IMR-90 (cell line): ENCODE measurements at regions not wholly inside any gene's neighbourhood (a gene's known extent, or its start where the extent isn't known, plus 50 kb on each side); places are given as distances from the start of the nearest gene placed in this dataset.
"Not testable (repeated sequence)": the region's sequence is repeated elsewhere in the genome, so short reads cannot be mapped to it uniquely, and the experiment has no call there.

Experiments used
- ATAC-seq: fragments of 200-7000 bp; cut with Tn5 transposase; 2 replicates; pipeline ENCODE4 v1.9.1; 2020; ENCODE audit warnings: low read depth, mild to moderate bottlenecking, moderate library complexity
- BruUV-seq: library from RNA; stranded (reverse); fragments of 400-500 nt; replicated peaks from 2 replicates; lab custom pipeline; 2021; lab: Mats Ljungman, UMichigan
- CTCF ChIA-PET: fragments of 300-600 bp; formaldehyde crosslinking; extraction: SDS; loops from one replicate; lab custom pipeline; 2021; ENCODE audit warnings: antibody characterized with exemption; lab: Yijun Ruan, JAX
- POLR2A ChIA-PET: fragments of 300-600 bp; sonication (Branson Sonifier 250); formaldehyde crosslinking; loops from one replicate; lab custom pipeline; 2022; ENCODE audit warnings: antibody characterized with exemption; ENCODE audit not compliant: unreplicated experiment; lab: Charles Lee
- DNase-seq: peaks from one replicate; pipeline ENCODE4 v3.0.0; 2013
- H2AFZ ChIP-seq: replicated peaks from 2 replicates; pipeline ENCODE3; 2013; ENCODE audit warnings: low read length, mild to moderate bottlenecking; ENCODE audit not compliant: poor library complexity
- H2AK5ac ChIP-seq: 2 replicates; pipeline ENCODE4 v1.6.1; 2013; ENCODE audit warnings: low read depth, low read length, inconsistent platforms
- H2AK9ac ChIP-seq: replicated peaks from 2 replicates; pipeline ENCODE3; 2013; ENCODE audit warnings: mild to moderate bottlenecking, low read depth, low read length, moderate library complexity; ENCODE audit not compliant: poor library complexity
- H2BK120ac ChIP-seq: 2 replicates; pipeline ENCODE4 v1.6.1; 2013; ENCODE audit warnings: low read depth, low read length, inconsistent platforms
- H2BK15ac ChIP-seq: 3 replicates; pipeline ENCODE4 v1.6.1; 2013; ENCODE audit warnings: low read depth, low read length, inconsistent platforms
- H2BK20ac ChIP-seq: 2 replicates; pipeline ENCODE4 v1.6.1; 2013; ENCODE audit warnings: low read depth, mild to moderate bottlenecking, inconsistent platforms, low read length, moderate library complexity
- H2BK5ac ChIP-seq: 2 replicates; pipeline ENCODE4 v1.6.1; 2013; ENCODE audit warnings: mild to moderate bottlenecking, low read depth, low read length, inconsistent platforms; ENCODE audit not compliant: poor library complexity, severe bottlenecking
- H3K14ac ChIP-seq: replicated peaks from 2 replicates; pipeline ENCODE4 v1.6.1; 2013; ENCODE audit warnings: low read depth, low read length, inconsistent platforms
- H3K18ac ChIP-seq: 2 replicates; pipeline ENCODE4 v1.6.1; 2013; ENCODE audit warnings: low read depth, low read length, control low read depth
- H3K23ac ChIP-seq: 2 replicates; pipeline ENCODE4 v1.6.1; 2013; ENCODE audit warnings: low read depth, low read length, inconsistent platforms
- H3K27ac ChIP-seq: 2 replicates; pipeline ENCODE4 v1.5.1; 2013; ENCODE audit warnings: mild to moderate bottlenecking, control low read depth, low read length; ENCODE audit not compliant: insufficient read depth
- H3K27me3 ChIP-seq: 2 replicates; pipeline ENCODE4 v1.6.1; 2013; ENCODE audit warnings: low read length; ENCODE audit not compliant: control insufficient read depth, insufficient read depth
- H3K36me3 ChIP-seq: 2 replicates; pipeline ENCODE4 v1.6.1; 2013; ENCODE audit warnings: low read length, mixed read lengths; ENCODE audit not compliant: control insufficient read depth, insufficient read depth
- H3K4ac ChIP-seq: 2 replicates; pipeline ENCODE4 v1.6.1; 2013; ENCODE audit warnings: low read depth, low read length, inconsistent platforms
- H3K4me1 ChIP-seq: 2 replicates; pipeline ENCODE4 v1.6.1; 2013; ENCODE audit warnings: low read length, mixed read lengths; ENCODE audit not compliant: control insufficient read depth, insufficient read depth
- H3K4me2 ChIP-seq: 2 replicates; pipeline ENCODE4 v1.6.1; 2013; ENCODE audit warnings: low read depth, mild to moderate bottlenecking, control low read depth, low read length, moderate library complexity
- H3K4me3 ChIP-seq: 2 replicates; pipeline ENCODE4 v1.5.1; 2013; ENCODE audit warnings: low read depth, mild to moderate bottlenecking, control low read depth, low read length, moderate library complexity; ENCODE audit not compliant: insufficient read depth
- H3K56ac ChIP-seq: 2 replicates; pipeline ENCODE4 v1.6.1; 2013; ENCODE audit warnings: low read length, inconsistent platforms; ENCODE audit not compliant: insufficient read depth; ENCODE audit errors: extremely low read depth
- H3K79me1 ChIP-seq, 2 experiments: 2 replicates each; pipeline ENCODE4 v1.6.1; 2013; ENCODE audit warnings: low read length in 2 of 2, inconsistent platforms in 1 of 2, low read depth in 1 of 2
- H3K9ac ChIP-seq: 2 replicates; pipeline ENCODE4 v1.6.1; 2013; ENCODE audit warnings: low read depth, low read length, control low read depth
- H3K9me1 ChIP-seq: 2 replicates; pipeline ENCODE4 v1.6.1; 2013; ENCODE audit warnings: low read length, inconsistent platforms; ENCODE audit not compliant: insufficient read depth
- H3K9me3 ChIP-seq: 2 replicates; pipeline ENCODE4 v1.6.1; 2013; ENCODE audit warnings: low read length; ENCODE audit not compliant: control insufficient read depth, insufficient read depth
- H4K20me1 ChIP-seq: 2 replicates; pipeline ENCODE4 v1.6.1; 2013; ENCODE audit warnings: low read length, inconsistent platforms; ENCODE audit not compliant: insufficient read depth
- H4K5ac ChIP-seq: 2 replicates; pipeline ENCODE4 v1.6.1; 2013; ENCODE audit warnings: mild to moderate bottlenecking, low read depth, low read length, control low read depth
- H4K8ac ChIP-seq, 2 experiments: 2 replicates each; pipeline ENCODE4 v1.6.1; 2013; ENCODE audit warnings: low read depth in 2 of 2, low read length in 2 of 2, control low read depth in 1 of 2, inconsistent platforms in 1 of 2
- H4K91ac ChIP-seq: 2 replicates; pipeline ENCODE4 v1.6.1; 2013; ENCODE audit warnings: low read depth, low read length, inconsistent platforms; ENCODE audit not compliant: insufficient read depth
- WGBS, 2 experiments: methylation state at CpG; one replicate each; pipeline versions ENCODE4 v1.1.5 to v1.1.7; 2013; ENCODE audit warnings: missing lambda C conversion rate in 2 of 2; ENCODE audit not compliant: insufficient read length in 1 of 2; ENCODE audit errors: extremely low coverage in 2 of 2; 5-methylcytosine and 5-hydroxymethylcytosine counted together
- dilution Hi-C: fragments of 300-500 bp; cut with HindIII; formaldehyde crosslinking; loops from one replicate; pipeline ENCODE4 v1.14.3; 2018; ENCODE audit warnings: low sequenced_read_pairs; ENCODE audit not compliant: unreplicated experiment
- in situ Hi-C: fragments of 300-500 bp; cut with MboI; formaldehyde crosslinking; loops from 3 replicates; pipeline ENCODE4 v1.14.3; 2019; ENCODE audit warnings: low sequenced_read_pairs, inconsistent platforms, mixed read lengths
- intact Hi-C: fragments of 100-400 bp; cut with micrococcal nuclease; formaldehyde crosslinking; loops from 2 replicates; pipeline ENCODE4 v1.10.0; 2022

DNA sequence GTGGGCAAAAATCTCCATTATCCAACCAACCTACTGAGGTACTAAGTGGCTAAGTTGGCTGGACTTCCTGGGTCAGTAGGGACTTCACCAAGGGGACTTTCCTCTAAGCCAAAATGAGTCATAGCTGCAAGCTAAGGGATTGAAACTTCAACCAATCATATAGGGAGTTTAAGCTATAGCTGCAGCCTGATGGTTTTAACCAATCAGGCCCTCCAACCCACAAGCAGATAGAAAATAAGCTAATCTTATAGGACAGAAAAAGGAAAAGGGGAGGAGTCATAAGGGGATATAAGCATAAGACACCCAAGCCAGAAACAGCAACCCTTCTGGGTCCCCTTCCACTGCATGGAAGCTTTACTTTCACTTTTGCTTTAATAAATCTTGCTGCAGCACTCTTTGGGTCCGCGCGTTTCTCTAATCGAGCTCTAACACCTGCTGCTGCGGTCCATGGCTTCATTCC lies 444.9 kb upstream of the NECTIN3 start:
- H4K91ac ChIP-seq, H3K4ac ChIP-seq, H2BK120ac ChIP-seq, H2AFZ ChIP-seq, intact Hi-C loops, H3K4me3 ChIP-seq, H3K9ac ChIP-seq, H3K27ac ChIP-seq, H3K9me3 ChIP-seq, H3K9me1 ChIP-seq, BruUV-seq, H4K20me1 ChIP-seq, H3K4me1 ChIP-seq, H2BK20ac ChIP-seq, H3K27me3 ChIP-seq, H3K56ac ChIP-seq, H3K36me3 ChIP-seq, H4K5ac ChIP-seq, H3K14ac ChIP-seq, in situ Hi-C loops, H2BK15ac ChIP-seq, H2BK5ac ChIP-seq, H2AK9ac ChIP-seq, dilution Hi-C loops, H3K79me1 ChIP-seq, H3K4me2 ChIP-seq, H3K18ac ChIP-seq, H3K23ac ChIP-seq, ATAC-seq, H2AK5ac ChIP-seq, POLR2A ChIA-PET, CTCF ChIA-PET, DNase-seq, H4K8ac ChIP-seq: not testable (repeated sequence)
- WGBS, 2 experiments = no CpG with 5 or more reads among the region's 5 CpGs
